Muscle of leg (tissue), 3 donors: ENCODE measurements at regions not wholly inside any gene's neighbourhood (a gene's known extent, or its start where the extent isn't known, plus 50 kb on each side); places are given as distances from the start of the nearest gene placed in this dataset.

ENCODE experiments used
- DNase-seq: peaks from one replicate; pipeline ENCODE4 v3.0.0; 2013
- H3K27ac ChIP-seq: one replicate; pipeline ENCODE4 v1.5.1; 2013; ENCODE audit warnings: mild to moderate bottlenecking, low read length, control low read depth
- H3K27me3 ChIP-seq: one replicate; pipeline ENCODE4 v1.6.1; 2013; ENCODE audit warnings: low read length; ENCODE audit not compliant: control insufficient read depth, insufficient read depth
- H3K36me3 ChIP-seq: one replicate; pipeline ENCODE4 v1.6.1; 2013; ENCODE audit warnings: low read length; ENCODE audit not compliant: control insufficient read depth, insufficient read depth
- H3K4me1 ChIP-seq: one replicate; pipeline ENCODE4 v1.6.1; 2013; ENCODE audit warnings: low read length; ENCODE audit not compliant: control insufficient read depth, insufficient read depth
- H3K4me3 ChIP-seq: one replicate; pipeline ENCODE4 v1.5.1; 2013; ENCODE audit warnings: low read length, control low read depth
- H3K9me3 ChIP-seq: replicated peaks from 2 replicates; pipeline ENCODE4 v1.6.1; 2013; ENCODE audit warnings: low read depth, low read length; ENCODE audit not compliant: control insufficient read depth
- WGBS: methylation state at CpG from one replicate; pipeline ENCODE4 v1.1.5; 2013; ENCODE audit warnings: missing lambda C conversion rate; ENCODE audit not compliant: insufficient coverage; 5-methylcytosine and 5-hydroxymethylcytosine counted together

- H3K9me3 ChIP-seq: no peaks in the 10 kb centered on the region
- H3K4me3 ChIP-seq: no peak overlapping the region
- 83% methylated on average over 2 of the region's 3 CpGs for WGBS
- H3K27ac ChIP-seq: no peak overlapping the region
- DNase-seq: no peak
- H3K4me1 ChIP-seq: no peaks in the 10 kb centered on the region
- H3K27me3 ChIP-seq: no peaks in the 10 kb centered on the region
- H3K36me3 ChIP-seq: no peaks in the 10 kb centered on the region
Observed at GRCh38 chr12:23446746-23447145, 502.7 kb downstream of the SOX5 start.

GRCh38 chr12:23450810-23451209, 498.7 kb downstream of the SOX5 start:
- WGBS: no CpG with 5 or more reads among the region's 1 CpG

GRCh38 chr12:23455283-23455682, 494.2 kb downstream of the SOX5 start:
- H3K9me3 ChIP-seq: no peaks in the 10 kb centered on the region
- WGBS: no CpG with 5 or more reads among the region's 2 CpGs
- H3K4me1 ChIP-seq: no peaks in the 10 kb centered on the region
- H3K27me3 ChIP-seq: no peaks in the 10 kb centered on the region
- H3K27ac ChIP-seq: no peak overlapping the region
- H3K4me3 ChIP-seq: no peak overlapping the region
- no peak for DNase-seq
- H3K36me3 ChIP-seq: no peaks in the 10 kb centered on the region

More at GRCh38 chr12:23450810-23451209, 498.7 kb downstream of the SOX5 start:
- Histone ChIP-seq H3K4me3 (no peak overlapping the region), H3K27me3 (no peaks in the 10 kb centered on the region), H3K9me3 (no peaks in the 10 kb centered on the region), H3K4me1 (no peaks in the 10 kb centered on the region), H3K36me3 (no peaks in the 10 kb centered on the region), H3K27ac (no peak overlapping the region)
- DNase-seq: no peak

- no peaks in the 10 kb centered on the region for H3K27me3 ChIP-seq
- no CpG with 5 or more reads among the region's 2 CpGs for WGBS
- no peaks in the 10 kb centered on the region for H3K9me3 ChIP-seq
- H3K27ac ChIP-seq: no peak overlapping the region
- no peaks in the 10 kb centered on the region for H3K4me1 ChIP-seq
- no peak for DNase-seq
- H3K4me3 ChIP-seq: no peak overlapping the region
- no peaks in the 10 kb centered on the region for H3K36me3 ChIP-seq
Observed at GRCh38 chr12:23458640-23459039, 490.8 kb downstream of the SOX5 start.

- no peaks in the 10 kb centered on the region for H3K36me3 ChIP-seq
- DNase-seq: no peak
- H3K9me3 ChIP-seq: peaks cover 5% of the 10 kb centered on the region
- H3K27me3 ChIP-seq: no peaks in the 10 kb centered on the region
- no peaks in the 10 kb centered on the region for H3K4me1 ChIP-seq
- WGBS: no CpG with 5 or more reads among the region's 3 CpGs
- no peak overlapping the region for H3K4me3 ChIP-seq
- no peak overlapping the region for H3K27ac ChIP-seq
Observed at GRCh38 chr12:23462546-23462945, 486.9 kb downstream of the SOX5 start.

GRCh38 chr12:23463172-23463571, 486.3 kb downstream of the SOX5 start:
- no CpG with 5 or more reads among the region's 1 CpG for WGBS
- H3K27me3 ChIP-seq: no peaks in the 10 kb centered on the region
- DNase-seq: no peak
- no peak overlapping the region for H3K4me3 ChIP-seq
- H3K27ac ChIP-seq: no peak overlapping the region
- peaks cover 5% of the 10 kb centered on the region for H3K9me3 ChIP-seq
- H3K4me1 ChIP-seq: no peaks in the 10 kb centered on the region
- no peaks in the 10 kb centered on the region for H3K36me3 ChIP-seq

- no peaks in the 10 kb centered on the region for H3K27me3 ChIP-seq
- peaks cover 5% of the 10 kb centered on the region for H3K9me3 ChIP-seq
- 87% methylated on average over 3 of the region's 4 CpGs for WGBS
- DNase-seq: no peak
- H3K27ac ChIP-seq: no peak overlapping the region
- no peaks in the 10 kb centered on the region for H3K36me3 ChIP-seq
- no peaks in the 10 kb centered on the region for H3K4me1 ChIP-seq
- H3K4me3 ChIP-seq: no peak overlapping the region
Observed at GRCh38 chr12:23464241-23464812, 485.1 kb downstream of the SOX5 start.

- H3K4me3 ChIP-seq: no peak overlapping the region
- H3K9me3 ChIP-seq: peaks cover 12% of the 10 kb centered on the region
- no peak overlapping the region for H3K27ac ChIP-seq
- no CpG with 5 or more reads among the region's 5 CpGs for WGBS
- no peaks in the 10 kb centered on the region for H3K4me1 ChIP-seq
- no peaks in the 10 kb centered on the region for H3K36me3 ChIP-seq
- no peaks in the 10 kb centered on the region for H3K27me3 ChIP-seq
- DNase-seq: no peak
Observed at GRCh38 chr12:23472329-23472971, 477.0 kb downstream of the SOX5 start.

- WGBS: 89% methylated on average over 4 of the region's 4 CpGs
- H3K36me3 ChIP-seq: no peaks in the 10 kb centered on the region
- H3K27ac ChIP-seq: no peak overlapping the region
- no peaks in the 10 kb centered on the region for H3K4me1 ChIP-seq
- DNase-seq: no peak
- no peaks in the 10 kb centered on the region for H3K27me3 ChIP-seq
- H3K4me3 ChIP-seq: no peak overlapping the region
- H3K9me3 ChIP-seq: peaks cover 12% of the 10 kb centered on the region
Observed at GRCh38 chr12:23473071-23473470, 476.4 kb downstream of the SOX5 start.

- Histone ChIP-seq H3K9me3 (peaks cover 12% of the 10 kb centered on the region), H3K36me3 (no peaks in the 10 kb centered on the region), H3K4me1 (no peaks in the 10 kb centered on the region), H3K27me3 (no peaks in the 10 kb centered on the region), H3K27ac (no peak overlapping the region), H3K4me3 (no peak overlapping the region)
- 90% methylated on average over 5 of the region's 5 CpGs for WGBS
- DNase-seq: no peak
Observed at GRCh38 chr12:23474438-23474976, 475.0 kb downstream of the SOX5 start.
